ENCODE measurements at regions not wholly inside any gene's neighbourhood (a gene's known extent, or its start where the extent isn't known, plus 50 kb on each side); places are given as distances from the start of the nearest gene placed in this dataset.
"Not testable (repeated sequence)": the region's sequence is repeated elsewhere in the genome, so short reads cannot be mapped to it uniquely, and the experiment has no call there.

DNA sequence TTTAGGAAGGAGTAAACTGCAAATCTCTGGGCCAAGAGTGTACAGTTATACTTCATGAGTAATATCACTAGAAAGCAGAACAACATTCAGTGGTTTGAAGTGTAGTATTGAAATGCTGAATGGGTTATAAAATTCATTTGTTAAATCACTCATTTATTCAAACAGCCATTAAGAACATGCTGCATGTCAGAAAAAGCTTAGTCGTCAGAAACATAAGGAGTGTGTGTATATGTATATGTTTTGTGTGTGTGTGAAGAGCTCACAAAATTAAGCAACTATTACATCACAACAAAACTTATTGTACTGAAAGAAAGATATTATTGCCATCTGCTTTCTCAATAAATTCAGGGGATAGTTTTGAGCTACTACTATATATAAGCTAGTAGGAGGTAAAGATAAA lies 165.4 kb upstream of the PCDH9 start:
- intact Hi-C loops (cut with micrococcal nuclease) = no loop called here

DNA sequence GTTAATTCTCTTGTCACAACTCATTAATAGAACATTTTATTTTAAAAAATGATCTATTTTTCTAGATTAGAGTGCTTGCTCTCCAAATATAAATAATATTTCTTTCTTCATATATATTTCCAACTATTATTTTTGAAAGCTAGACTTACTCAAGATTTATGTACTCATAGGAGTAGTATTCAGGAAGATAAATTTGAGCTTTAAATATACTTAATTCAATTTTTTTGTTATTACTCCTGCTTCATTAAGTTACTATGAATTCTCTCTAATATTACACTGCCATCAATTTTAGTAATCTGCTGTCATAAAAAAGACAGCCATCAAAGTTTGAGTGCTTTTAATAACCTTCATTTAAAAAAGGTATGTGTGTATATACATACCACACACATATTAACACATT lies 161.9 kb upstream of the PCDH9 start:
- intact Hi-C loops (cut with micrococcal nuclease) = no loop called here

GRCh38 chr13:67390462-67391086 lies 160.4 kb upstream of the PCDH9 start:
- intact Hi-C loops (cut with micrococcal nuclease) = no loop called here

GRCh38 chr13:67389171-67389570 lies 159.0 kb upstream of the PCDH9 start:
- intact Hi-C loops (cut with micrococcal nuclease) = no loop called here

GRCh38 chr13:67383109-67383757 lies 153.1 kb upstream of the PCDH9 start:
- intact Hi-C loops (cut with micrococcal nuclease) = not testable (repeated sequence)

- intact Hi-C loops (cut with micrococcal nuclease) = no loop called here
Observed at GRCh38 chr13:67377919-67378318, 147.8 kb upstream of the PCDH9 start.

- intact Hi-C loops (cut with micrococcal nuclease) = no loop called here
Observed at GRCh38 chr13:67374391-67374790, 144.3 kb upstream of the PCDH9 start.

- intact Hi-C loops (cut with micrococcal nuclease) = no loop called here
Observed at GRCh38 chr13:67372868-67373464, 142.8 kb upstream of the PCDH9 start.

- intact Hi-C loops (cut with micrococcal nuclease) = no loop called here
Observed at GRCh38 chr13:67369895-67370660, 139.9 kb upstream of the PCDH9 start.

GRCh38 chr13:67367399-67367798 lies 137.3 kb upstream of the PCDH9 start:
- intact Hi-C loops (cut with micrococcal nuclease) = no loop called here

GRCh38 chr13:67366533-67366932 lies 136.4 kb upstream of the PCDH9 start:
- intact Hi-C loops (cut with micrococcal nuclease) = no loop called here

GRCh38 chr13:67355812-67356476 lies 125.8 kb upstream of the PCDH9 start:
- intact Hi-C loops (cut with micrococcal nuclease) = no loop called here

DNA sequence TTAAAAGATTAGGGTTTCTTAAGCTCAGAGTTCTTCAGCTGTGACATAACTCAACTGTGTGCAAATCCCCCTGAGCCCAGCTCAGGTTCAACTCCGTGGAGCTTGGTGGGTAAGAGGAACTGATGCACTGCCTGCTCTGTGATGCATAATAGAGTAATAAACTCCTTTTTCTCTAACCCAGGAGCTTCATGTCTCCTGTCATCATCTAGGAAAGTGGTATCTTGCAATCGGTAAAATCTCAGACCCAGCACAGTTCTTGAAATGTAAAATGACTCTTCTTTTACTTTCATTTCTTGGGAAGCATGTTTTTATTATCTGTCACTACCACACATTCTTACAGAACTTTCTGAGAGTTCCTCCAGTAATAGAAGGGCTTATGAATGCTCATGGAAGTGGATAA lies 123.8 kb upstream of the PCDH9 start:
- intact Hi-C loops (cut with micrococcal nuclease) = no loop called here

DNA sequence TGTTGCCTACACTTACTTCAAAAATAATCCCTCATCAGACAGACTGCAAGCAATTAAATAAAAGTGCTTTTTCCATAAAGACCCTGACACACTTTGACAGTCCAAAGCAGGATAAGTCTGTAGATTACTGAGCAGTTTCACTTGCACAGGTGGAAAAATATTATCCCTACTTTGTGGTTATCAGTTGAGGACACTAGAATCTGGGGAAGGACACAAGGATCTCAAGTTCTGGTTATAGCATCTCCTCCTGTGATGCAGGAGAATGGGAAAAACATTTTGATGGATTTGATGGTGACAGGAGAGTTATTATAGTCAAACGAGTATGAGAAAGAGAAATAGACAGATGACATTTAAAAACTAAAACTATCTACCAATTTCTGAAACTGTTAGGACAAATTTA lies 122.9 kb upstream of the PCDH9 start:
- intact Hi-C loops (cut with micrococcal nuclease) = no loop called here

DNA sequence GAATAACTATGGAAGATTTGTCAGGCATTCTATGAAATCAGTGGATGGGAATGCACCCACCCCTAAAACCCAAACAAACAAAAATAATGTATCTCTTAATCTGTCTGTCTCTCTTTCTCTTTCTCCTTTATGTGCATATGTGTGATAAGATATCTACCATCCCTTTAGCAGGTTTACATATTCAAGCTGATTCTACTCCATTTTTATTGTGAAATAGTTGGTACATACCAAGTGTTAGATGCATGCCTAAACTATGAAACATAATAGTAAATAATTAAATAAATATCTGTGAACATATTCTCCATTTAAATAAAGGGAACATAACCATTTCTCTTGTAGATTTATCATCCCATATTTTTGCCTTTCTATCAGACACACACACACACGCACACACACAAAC lies 121.8 kb upstream of the PCDH9 start:
- intact Hi-C loops (cut with micrococcal nuclease) = no loop called here

- intact Hi-C loops (cut with micrococcal nuclease) = no loop called here
Observed at GRCh38 chr13:67351114-67351513, 121.0 kb upstream of the PCDH9 start.

GRCh38 chr13:67343777-67344176 lies 113.6 kb upstream of the PCDH9 start:
- intact Hi-C loops (cut with micrococcal nuclease) = no loop called here

DNA sequence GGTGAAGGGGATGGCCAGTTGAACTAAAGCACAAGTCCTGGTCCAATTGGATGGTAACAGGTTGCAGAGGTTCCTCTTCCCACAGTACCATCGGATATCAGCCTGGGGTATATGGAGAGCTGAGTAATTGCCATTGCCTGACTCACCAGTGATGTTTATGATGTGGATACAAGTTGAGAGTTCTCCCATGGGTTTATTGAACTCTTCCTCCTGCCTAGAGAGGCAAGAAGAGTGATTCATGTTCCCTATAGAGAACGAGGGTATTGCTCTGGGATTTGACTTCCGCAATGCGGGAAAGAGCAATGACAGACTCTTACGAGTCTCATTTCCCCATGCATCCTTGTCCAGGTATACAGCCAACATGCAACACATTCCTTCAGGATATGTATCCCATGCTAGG lies 111.3 kb upstream of the PCDH9 start:
- intact Hi-C loops (cut with micrococcal nuclease) = no loop called here

DNA sequence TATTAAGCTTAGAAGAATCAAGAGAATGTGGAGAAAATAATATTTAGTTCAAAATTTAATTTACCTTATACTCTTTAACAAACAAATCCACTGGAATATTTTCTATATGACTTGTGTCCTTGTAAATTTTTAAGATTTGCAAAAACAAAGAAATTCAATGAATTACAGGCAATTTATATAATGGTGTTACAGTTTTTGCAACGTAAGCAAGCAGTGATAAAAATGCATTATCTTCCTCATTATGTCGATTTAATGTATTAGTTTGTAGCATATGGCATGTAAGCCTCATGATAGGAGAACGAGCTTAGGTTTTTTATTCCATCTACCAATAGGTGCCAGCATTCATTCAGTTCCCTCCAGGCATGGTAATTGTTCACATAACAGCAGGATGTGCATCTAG lies 100.0 kb upstream of the PCDH9 start:
- intact Hi-C loops (cut with micrococcal nuclease) = no loop called here

DNA sequence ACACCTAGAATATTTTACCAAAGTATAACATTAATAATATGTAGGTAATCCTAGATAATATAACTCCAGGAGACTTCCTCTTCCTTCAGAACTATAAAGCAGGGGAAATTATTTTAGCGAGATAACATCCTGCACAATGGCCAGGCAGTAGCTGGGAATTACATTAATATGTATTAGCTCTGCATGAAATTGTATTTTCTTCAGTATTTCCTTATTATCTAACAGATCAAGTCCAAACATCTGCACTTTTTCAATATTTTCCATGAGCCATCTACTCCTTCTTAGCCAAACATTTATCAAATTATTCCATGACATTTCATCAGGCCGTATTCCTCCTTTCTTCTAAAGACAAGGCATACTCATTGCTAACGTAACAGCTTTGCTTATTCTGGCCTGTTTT lies 98.8 kb upstream of the PCDH9 start:
- intact Hi-C loops (cut with micrococcal nuclease) = no loop called here

DNA sequence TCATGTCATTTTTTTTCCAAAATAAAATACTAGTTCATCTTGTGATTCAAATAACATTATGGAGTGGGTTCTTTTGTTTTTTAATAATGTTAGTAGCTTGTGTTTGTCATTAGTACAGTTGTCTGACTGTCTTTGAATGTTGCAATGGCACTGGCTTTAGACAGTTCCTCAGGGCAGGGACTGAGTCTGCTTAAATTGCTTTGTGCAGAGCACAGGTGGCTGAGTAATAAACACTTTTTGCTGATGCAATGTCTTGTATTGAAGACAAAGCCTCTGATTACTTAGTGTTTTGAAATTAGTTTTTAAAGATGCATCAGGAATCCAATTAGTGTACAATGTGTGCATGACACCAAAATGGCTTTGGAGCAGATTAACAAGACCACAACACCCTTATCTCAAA lies 88.7 kb upstream of the PCDH9 start:
- intact Hi-C loops (cut with micrococcal nuclease) = no loop called here

GRCh38 chr13:67318398-67318797 lies 88.3 kb upstream of the PCDH9 start:
- intact Hi-C loops (cut with micrococcal nuclease) = no loop called here
